Spleen (tissue), 7 donors: ENCODE measurements at regions not wholly inside any gene's neighbourhood (a gene's known extent, or its start where the extent isn't known, plus 50 kb on each side); places are given as distances from the start of the nearest gene placed in this dataset.

Experiments used
- CTCF ChIP-seq, 11 experiments: fragments of 200-600 bp in 7 of 11; fragments of 450-650 bp in 4 of 11; sonication (generic) in 4 of 11; IDR thresholded peaks in 8 of 11; conservative IDR thresholded peaks in 3 of 11; 1 replicate in 7 of 11; 2 replicates in 4 of 11; pipeline versions ENCODE4 v1.4.0 to v1.8.0; 2016 to 2021; ENCODE audit warnings: antibody characterized with exemption in 11 of 11, inconsistent platforms in 4 of 11, mild to moderate bottlenecking in 1 of 11
- POLR2A ChIP-seq, 3 donors: fragments of 450-650 bp; IDR thresholded peaks; one replicate each; pipeline ENCODE4 v1.5.1; 2017; ENCODE audit warnings: antibody characterized with exemption in 3 of 3, mild to moderate bottlenecking in 1 of 3
- donor health status: DM: no; HTN: no; CAD: no; lungs with moderate emphysema.
- donor health status: DM: no; HTN: no; CAD: no.
- donor health status: DM: no; HTN: no; CAD: no.

GRCh38 chr19:31498781-31499180 lies 149.5 kb upstream of the TSHZ3 start:
- no peak for TF ChIP-seq CTCF (IDR thresholded peaks at IDR 0.05 in 8 of 11, conservative IDR thresholded peaks at IDR 0.05 in 3 of 11)
- TF ChIP-seq POLR2A (IDR thresholded peaks at IDR 0.05), result no peak
